Esophagus squamous epithelium (tissue), 5 donors: ENCODE measurements at regions not wholly inside any gene's neighbourhood (a gene's known extent, or its start where the extent isn't known, plus 50 kb on each side); places are given as distances from the start of the nearest gene placed in this dataset.

Experiments
- DNase-seq: peaks from one replicate; lab custom pipeline; 2025; lab: John Stamatoyannopoulos, UW
- H3K27ac ChIP-seq, 4 donors: fragments of 200-600 bp; sonication (generic); one replicate each; pipeline ENCODE4 v1.5.1; 2016 to 2019; ENCODE audit warnings: mild to moderate bottlenecking in 1 of 4
- H3K27me3 ChIP-seq, 4 donors: fragments of 200-600 bp; sonication (generic); 1 replicate in 3 of 4; 2 replicates in 1 of 4; pipeline versions ENCODE4 v1.5.1 to v1.6.0; 2017 to 2021; ENCODE audit warnings: antibody characterized with exemption in 1 of 4
- H3K36me3 ChIP-seq, 3 donors: fragments of 200-600 bp; sonication (generic); one replicate each; pipeline ENCODE4 v1.5.1; 2016 to 2019
- H3K4me1 ChIP-seq, 3 donors: fragments of 200-600 bp; sonication (generic); one replicate each; pipeline ENCODE4 v1.5.1; 2017 to 2019
- H3K4me3 ChIP-seq, 4 donors: fragments of 200-600 bp; sonication (generic); 1 replicate in 3 of 4; 2 replicates in 1 of 4; pipeline ENCODE4 v1.5.1; 2016 to 2019; ENCODE audit warnings: mild to moderate bottlenecking in 2 of 4, moderate library complexity in 1 of 4
- H3K9me3 ChIP-seq, 3 donors: fragments of 200-600 bp; sonication (generic); one replicate each; pipeline ENCODE4 v1.5.1; 2016 to 2019
- CTCF ChIP-seq, 6 experiments: fragments of 450-650 bp in 4 of 6; fragments of 200-600 bp in 2 of 6; sonication (generic) in 2 of 6; IDR thresholded peaks; one replicate each; pipeline ENCODE4 v1.5.1; 2016 to 2019; ENCODE audit warnings: antibody characterized with exemption in 6 of 6, mild to moderate bottlenecking in 4 of 6, moderate library complexity in 4 of 6
- POLR2A ChIP-seq, 4 donors: fragments of 450-650 bp; IDR thresholded peaks; one replicate each; pipeline ENCODE4 v1.6.1; 2017; ENCODE audit warnings: antibody characterized with exemption in 4 of 4, mild to moderate bottlenecking in 4 of 4, moderate library complexity in 3 of 4
- WGBS, 2 donors: methylation state at CpG; one replicate each; pipeline ENCODE4 v1.1.5; 2018; 5-methylcytosine and 5-hydroxymethylcytosine counted together
- intact Hi-C: fragments of 100-400 bp; cut with DNase I; formaldehyde crosslinking; loops from one replicate; pipeline ENCODE4 v1.15.0; 2022
- donor health status: DM: yes; HTN: yes; CAD: no.

DNA sequence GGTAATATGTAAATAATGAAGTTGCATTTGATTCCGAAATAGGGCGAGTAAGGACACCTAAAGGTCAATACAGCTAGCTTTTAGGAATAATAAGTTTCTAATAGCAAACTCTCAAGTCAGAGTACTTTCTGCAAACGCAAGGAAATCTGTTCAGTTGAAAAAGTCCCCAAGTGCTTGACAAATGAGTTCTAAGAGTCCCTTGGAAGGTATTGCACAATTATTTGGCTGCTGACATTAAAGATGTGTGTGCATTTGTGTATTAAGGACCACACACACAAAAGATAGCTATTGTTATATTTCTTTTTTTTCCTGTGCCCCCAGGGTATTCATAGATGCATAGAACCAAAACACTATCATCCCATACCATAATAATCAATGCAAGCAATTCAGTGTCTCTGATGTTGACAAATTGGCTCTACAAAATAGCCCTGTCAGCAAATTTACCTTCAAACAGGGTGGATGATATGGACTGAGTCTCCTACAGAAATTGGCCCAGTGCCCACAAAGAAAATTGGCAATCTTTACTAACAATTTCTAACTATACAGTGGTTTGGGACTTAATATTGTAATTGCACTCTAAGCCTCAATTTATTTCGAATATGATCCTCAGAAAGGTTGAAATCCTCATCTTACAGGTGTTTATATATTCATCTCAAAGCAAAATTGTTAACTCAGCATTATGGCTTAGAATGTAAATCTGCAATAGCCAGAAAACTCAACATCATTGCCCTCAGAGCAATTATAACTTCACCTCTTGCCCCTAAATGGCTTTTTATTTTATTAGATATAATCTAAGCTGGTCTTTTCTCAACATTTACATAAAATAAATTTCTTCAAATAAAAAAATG, 827.2 kb downstream of the MAT2B start:
- Histone ChIP-seq H3K27me3 (no peaks in the 10 kb centered on the region), H3K9me3 (no peaks in the 10 kb centered on the region), H3K27ac (no peak overlapping the region), H3K4me1 (peaks cover 0 to 6% (median 0%) of the 10 kb centered on the region in 3 donors), H3K36me3 (no peaks in the 10 kb centered on the region), H3K4me3 (no peak overlapping the region)
- 71 to 83% methylated on average over 4 of the region's 4 CpGs for WGBS, 2 donors
- intact Hi-C loops: no loop called here
- TF ChIP-seq POLR2A (IDR thresholded peaks at IDR 0.05): no peak
- DNase-seq: no peak

GRCh38 chr5:164335837-164336236, 830.4 kb downstream of the MAT2B start:
- Histone ChIP-seq H3K4me3 (no peak overlapping the region), H3K36me3 (no peaks in the 10 kb centered on the region), H3K4me1 (peaks cover 0 to 6% (median 0%) of the 10 kb centered on the region in 3 donors), H3K27ac (no peak overlapping the region), H3K9me3 (no peaks in the 10 kb centered on the region), H3K27me3 (no peaks in the 10 kb centered on the region)
- intact Hi-C loops: no loop called here
- no peak for DNase-seq
- WGBS, 2 donors: 44 to 57% methylated on average over 1 of the region's 1 CpG
- TF ChIP-seq POLR2A (IDR thresholded peaks at IDR 0.05) (no peak), CTCF (IDR thresholded peaks at IDR 0.05) (no peak)

DNA sequence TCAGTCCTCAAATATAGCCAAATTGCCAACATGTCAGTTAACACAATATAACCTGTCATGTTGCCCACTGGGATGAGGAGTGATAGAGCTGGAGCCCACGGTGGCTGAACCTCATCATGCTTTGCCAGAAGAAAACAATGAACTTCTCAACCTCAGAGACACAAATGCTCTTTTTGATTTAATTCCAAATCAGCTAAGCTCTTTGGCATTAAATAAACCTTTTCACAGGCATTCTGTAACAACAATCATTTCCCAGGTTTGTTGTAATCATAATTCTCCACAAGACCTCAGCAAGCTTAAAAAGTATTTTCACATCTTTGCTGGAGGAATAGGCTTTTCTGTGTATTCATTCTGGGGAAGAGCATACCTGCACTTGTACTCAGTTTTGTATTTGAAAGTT, 830.9 kb downstream of the MAT2B start:
- H3K4me1 ChIP-seq: peaks cover 0 to 6% (median 0%) of the 10 kb centered on the region in 3 donors
- WGBS, 2 donors: 35 to 46% methylated on average over 1 of the region's 1 CpG
- H3K9me3 ChIP-seq: no peaks in the 10 kb centered on the region
- H3K4me3 ChIP-seq: no peak overlapping the region
- no peaks in the 10 kb centered on the region for H3K36me3 ChIP-seq
- intact Hi-C loops: no loop called here
- no peak overlapping the region for H3K27ac ChIP-seq
- no peak for DNase-seq
- TF ChIP-seq CTCF (IDR thresholded peaks at IDR 0.05) (no peak), POLR2A (IDR thresholded peaks at IDR 0.05) (no peak)
- H3K27me3 ChIP-seq: no peaks in the 10 kb centered on the region

DNA sequence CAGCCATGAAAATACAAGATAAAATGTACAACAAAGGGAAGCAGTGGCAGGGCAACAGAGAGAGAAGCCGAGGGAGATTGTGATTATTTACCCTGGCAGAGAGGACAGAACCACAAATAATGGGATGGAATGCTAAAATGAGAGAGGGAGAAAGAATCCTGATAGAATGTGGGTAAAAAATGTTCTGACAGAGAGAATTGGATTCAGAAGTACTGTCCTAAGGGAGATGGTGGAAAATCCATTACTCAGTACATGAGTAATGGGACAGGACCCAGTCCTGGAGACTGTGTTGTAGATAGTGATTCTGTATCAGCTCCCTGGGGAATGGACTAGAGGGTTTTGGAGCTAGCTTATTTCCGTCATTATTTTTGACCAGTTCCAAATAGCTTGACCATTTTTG, 831.5 kb downstream of the MAT2B start:
- DNase-seq: no peak
- intact Hi-C loops: no loop called here
- TF ChIP-seq CTCF (IDR thresholded peaks at IDR 0.05): no peak
- no peak for TF ChIP-seq POLR2A (IDR thresholded peaks at IDR 0.05)
- Histone ChIP-seq H3K27ac (no peak overlapping the region), H3K36me3 (no peaks in the 10 kb centered on the region), H3K4me1 (peaks cover 0 to 6% (median 0%) of the 10 kb centered on the region in 3 donors), H3K27me3 (no peaks in the 10 kb centered on the region), H3K4me3 (no peak overlapping the region), H3K9me3 (no peaks in the 10 kb centered on the region)
- 58 to 78% methylated on average over 2 of the region's 2 CpGs for WGBS, 2 donors

DNA sequence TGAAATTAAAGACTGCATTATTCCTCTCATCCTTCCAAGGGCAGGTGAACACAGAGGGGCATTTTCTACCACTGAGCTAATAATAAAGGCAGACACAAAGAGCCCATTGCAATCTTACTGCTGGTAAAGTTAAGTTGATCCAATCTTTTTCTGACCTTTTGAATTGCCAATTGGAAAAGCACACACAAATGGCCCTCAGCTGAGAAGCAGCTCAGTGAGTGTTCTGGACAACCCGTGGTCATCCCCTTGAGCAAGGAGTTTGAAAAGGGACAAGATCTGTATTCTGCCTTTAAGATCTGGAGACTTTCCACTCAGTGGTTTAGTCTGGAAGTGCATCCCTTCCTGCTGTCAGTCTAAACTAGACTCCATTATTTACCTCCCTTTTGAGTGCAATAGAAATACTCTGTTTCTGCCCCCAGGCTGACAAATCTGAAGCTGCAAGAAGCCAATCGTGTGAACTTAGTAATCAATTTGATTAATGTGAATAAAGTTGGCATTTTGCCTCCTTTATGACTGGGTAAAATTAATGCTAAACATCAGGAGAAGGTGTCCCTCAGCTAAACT, 835.7 kb downstream of the MAT2B start:
- Histone ChIP-seq H3K27ac (no peak overlapping the region), H3K9me3 (no peaks in the 10 kb centered on the region), H3K27me3 (no peaks in the 10 kb centered on the region), H3K4me1 (peaks cover 0 to 4% (median 0%) of the 10 kb centered on the region in 3 donors), H3K36me3 (no peaks in the 10 kb centered on the region), H3K4me3 (no peak overlapping the region)
- DNase-seq: no peak
- 25 to 38% methylated on average over 2 of the region's 2 CpGs for WGBS, 2 donors
- no peak for TF ChIP-seq POLR2A (IDR thresholded peaks at IDR 0.05)
- no peak for TF ChIP-seq CTCF (IDR thresholded peaks at IDR 0.05)
- intact Hi-C loops: no loop called here
